ENCODE measurements at regions not wholly inside any gene's neighbourhood (a gene's known extent, or its start where the extent isn't known, plus 50 kb on each side); places are given as distances from the start of the nearest gene placed in this dataset.

- no peaks in the 10 kb centered on the region for H3K9me2 ChIP-seq (replicated peaks; ENCODE audit: low read length)
- H3K4me2 ChIP-seq (ENCODE audit: low read length), result no peak overlapping the region
- H3K27ac ChIP-seq (ENCODE audit: low read length), result no peak overlapping the region
- H2AFZ ChIP-seq (ENCODE audit: low read length), result no peak overlapping the region
- H4K20me1 ChIP-seq (ENCODE audit: low read length), result no peaks in the 10 kb centered on the region
- CTCF ChIA-PET, result no interaction called here
- H3K4me1 ChIP-seq (ENCODE audit: insufficient read depth, low read length), result no peaks in the 10 kb centered on the region
- no peak overlapping the region for H3K9ac ChIP-seq (ENCODE audit: low read length)
- H3K79me2 ChIP-seq (ENCODE audit: low read length), result no peaks in the 10 kb centered on the region
- no peak for ATAC-seq
- no peak for TF ChIP-seq EZH2phosphoT487 (IDR thresholded peaks at IDR 0.05; ENCODE audit: borderline replicate concordance, low read length)
- TF ChIP-seq, protein P1, sequence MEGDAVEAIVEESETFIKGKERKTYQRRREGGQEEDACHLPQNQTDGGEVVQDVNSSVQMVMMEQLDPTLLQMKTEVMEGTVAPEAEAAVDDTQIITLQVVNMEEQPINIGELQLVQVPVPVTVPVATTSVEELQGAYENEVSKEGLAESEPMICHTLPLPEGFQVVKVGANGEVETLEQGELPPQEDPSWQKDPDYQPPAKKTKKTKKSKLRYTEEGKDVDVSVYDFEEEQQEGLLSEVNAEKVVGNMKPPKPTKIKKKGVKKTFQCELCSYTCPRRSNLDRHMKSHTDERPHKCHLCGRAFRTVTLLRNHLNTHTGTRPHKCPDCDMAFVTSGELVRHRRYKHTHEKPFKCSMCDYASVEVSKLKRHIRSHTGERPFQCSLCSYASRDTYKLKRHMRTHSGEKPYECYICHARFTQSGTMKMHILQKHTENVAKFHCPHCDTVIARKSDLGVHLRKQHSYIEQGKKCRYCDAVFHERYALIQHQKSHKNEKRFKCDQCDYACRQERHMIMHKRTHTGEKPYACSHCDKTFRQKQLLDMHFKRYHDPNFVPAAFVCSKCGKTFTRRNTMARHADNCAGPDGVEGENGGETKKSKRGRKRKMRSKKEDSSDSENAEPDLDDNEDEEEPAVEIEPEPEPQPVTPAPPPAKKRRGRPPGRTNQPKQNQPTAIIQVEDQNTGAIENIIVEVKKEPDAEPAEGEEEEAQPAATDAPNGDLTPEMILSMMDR (conservative IDR thresholded peaks at IDR 0.05; ENCODE audit: low read depth, low read length), result no peak
- TF ChIP-seq EZH2 (IDR thresholded peaks at IDR 0.05; ENCODE audit: low read length, unreplicated experiment), result no peak
- POLR2A ChIA-PET (ENCODE audit: unreplicated experiment), result no interaction called here
- no peaks in the 10 kb centered on the region for H3K27me3 ChIP-seq (ENCODE audit: low read length)
- no peak for DNase-seq
- H3K36me3 ChIP-seq (ENCODE audit: low read depth, low read length), result no peaks in the 10 kb centered on the region
- intact Hi-C loops (cut with micrococcal nuclease), result no loop called here
- H3F3A ChIP-seq (ENCODE audit: low read length, unreplicated experiment), result no peaks in the 10 kb centered on the region
- H3K4me3 ChIP-seq (ENCODE audit: low read length), result no peak overlapping the region
- no TSS peak for BruUV-seq (replicated peaks)
- 0 out of 2 replicates have a peak, but pooled peaks cover 5% of the 10 kb centered on the region for H3K9me3 ChIP-seq (ENCODE audit: low read length)
These were observed 1222.1 kb upstream of the AUTS2 start for GRCh38 chr7:68376131-68376661.

DNA sequence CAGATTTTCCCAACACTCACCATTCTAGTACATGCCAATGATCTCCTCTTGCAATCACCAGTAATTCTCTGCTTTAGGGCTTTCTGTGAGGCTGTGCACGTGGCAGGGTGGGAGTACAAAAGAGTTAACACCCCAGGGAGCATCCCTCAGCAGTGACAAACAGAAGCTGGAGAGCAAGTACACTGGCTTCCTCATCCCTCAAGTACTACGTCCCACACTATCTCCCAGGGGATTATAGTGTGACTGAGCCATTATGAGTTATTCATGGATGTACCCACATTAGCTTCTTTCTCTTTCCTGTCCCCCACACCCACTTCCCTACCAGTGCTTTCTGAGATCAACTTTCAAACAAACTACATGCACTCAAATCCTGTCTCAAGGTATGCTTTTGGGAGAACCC, 1216.5 kb upstream of the AUTS2 start:
- Histone ChIP-seq H3F3A (ENCODE audit: low read length, unreplicated experiment) (no peaks in the 10 kb centered on the region), H3K79me2 (ENCODE audit: low read length) (no peaks in the 10 kb centered on the region), H3K36me3 (ENCODE audit: low read depth, low read length) (no peaks in the 10 kb centered on the region), H2AFZ (ENCODE audit: low read length) (no peak overlapping the region), H4K20me1 (ENCODE audit: low read length) (no peaks in the 10 kb centered on the region), H3K27ac (ENCODE audit: low read length) (no peak overlapping the region), H3K9me3 (ENCODE audit: low read length) (0 out of 2 replicates have a peak, but pooled peaks cover 5% of the 10 kb centered on the region), H3K27me3 (ENCODE audit: low read length) (no peaks in the 10 kb centered on the region), H3K9me2 (replicated peaks; ENCODE audit: low read length) (no peaks in the 10 kb centered on the region), H3K4me2 (ENCODE audit: low read length) (no peak overlapping the region), H3K9ac (ENCODE audit: low read length) (no peak overlapping the region), H3K4me1 (ENCODE audit: insufficient read depth, low read length) (no peaks in the 10 kb centered on the region), H3K4me3 (ENCODE audit: low read length) (no peak overlapping the region)
- BruUV-seq (replicated peaks), result no TSS peak
- ATAC-seq (no peak), DNase-seq (no peak)
- intact Hi-C loops (cut with micrococcal nuclease), result no loop called here
- ChIA-PET CTCF (no interaction called here), POLR2A (ENCODE audit: unreplicated experiment) (no interaction called here)
- TF ChIP-seq, protein P1 (conservative IDR thresholded peaks at IDR 0.05; ENCODE audit: low read depth, low read length), result no peak
- no peak for TF ChIP-seq EZH2 (IDR thresholded peaks at IDR 0.05; ENCODE audit: low read length, unreplicated experiment)
- no peak for TF ChIP-seq EZH2phosphoT487 (IDR thresholded peaks at IDR 0.05; ENCODE audit: borderline replicate concordance, low read length)

GRCh38 chr7:68384581-68384980, 1213.7 kb upstream of the AUTS2 start:
- Histone ChIP-seq H3K4me3 (ENCODE audit: low read length) (no peak overlapping the region), H3K4me2 (ENCODE audit: low read length) (no peak overlapping the region), H3K9me2 (replicated peaks; ENCODE audit: low read length) (no peaks in the 10 kb centered on the region), H4K20me1 (ENCODE audit: low read length) (no peaks in the 10 kb centered on the region), H3K27me3 (ENCODE audit: low read length) (no peaks in the 10 kb centered on the region), H3K9me3 (ENCODE audit: low read length) (0 out of 2 replicates have a peak, but pooled peaks cover 5% of the 10 kb centered on the region), H3K36me3 (ENCODE audit: low read depth, low read length) (no peaks in the 10 kb centered on the region), H3K79me2 (ENCODE audit: low read length) (no peaks in the 10 kb centered on the region), H3K27ac (ENCODE audit: low read length) (no peak overlapping the region), H3F3A (ENCODE audit: low read length, unreplicated experiment) (no peaks in the 10 kb centered on the region), H3K9ac (ENCODE audit: low read length) (no peak overlapping the region), H3K4me1 (ENCODE audit: insufficient read depth, low read length) (no peaks in the 10 kb centered on the region), H2AFZ (ENCODE audit: low read length) (no peak overlapping the region)
- ATAC-seq (no peak), DNase-seq (no peak)
- TF ChIP-seq EZH2phosphoT487 (IDR thresholded peaks at IDR 0.05; ENCODE audit: borderline replicate concordance, low read length), result no peak
- no peak for TF ChIP-seq EZH2 (IDR thresholded peaks at IDR 0.05; ENCODE audit: low read length, unreplicated experiment)
- TF ChIP-seq, protein P1 (conservative IDR thresholded peaks at IDR 0.05; ENCODE audit: low read depth, low read length), result no peak
- ChIA-PET POLR2A (ENCODE audit: unreplicated experiment) (no interaction called here), CTCF (no interaction called here)
- BruUV-seq (replicated peaks), result no TSS peak
- intact Hi-C loops (cut with micrococcal nuclease), result no loop called here
